ENCODE measurements at regions not wholly inside any gene's neighbourhood (a gene's known extent, or its start where the extent isn't known, plus 50 kb on each side); places are given as distances from the start of the nearest gene placed in this dataset.

- DNase-seq (ENCODE audit: low spot score), result no peak
Measured at GRCh38 chr1:87916965-87917364, 588.3 kb downstream of the LMO4 start.

DNA sequence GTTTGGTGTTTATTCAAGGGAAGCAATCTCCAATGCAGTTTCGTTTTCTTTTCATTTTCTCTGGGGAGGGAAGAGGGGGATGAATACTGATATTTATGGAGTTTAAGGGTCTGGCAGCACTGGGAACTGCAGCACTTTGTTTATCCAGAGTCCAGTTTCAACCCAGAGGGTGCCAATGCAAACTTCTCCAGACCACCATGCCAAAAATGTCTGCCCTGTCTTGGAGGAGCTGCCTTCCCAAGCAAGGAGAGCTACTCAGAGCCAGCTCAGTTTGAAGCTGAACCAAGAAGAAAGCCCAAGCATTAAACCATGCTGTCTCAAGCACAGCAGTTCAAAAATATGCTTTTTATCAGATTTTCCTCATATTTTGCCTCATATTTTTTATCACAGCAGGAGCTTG, 589.7 kb downstream of the LMO4 start:
- DNase-seq (ENCODE audit: low spot score), result no peak

DNA sequence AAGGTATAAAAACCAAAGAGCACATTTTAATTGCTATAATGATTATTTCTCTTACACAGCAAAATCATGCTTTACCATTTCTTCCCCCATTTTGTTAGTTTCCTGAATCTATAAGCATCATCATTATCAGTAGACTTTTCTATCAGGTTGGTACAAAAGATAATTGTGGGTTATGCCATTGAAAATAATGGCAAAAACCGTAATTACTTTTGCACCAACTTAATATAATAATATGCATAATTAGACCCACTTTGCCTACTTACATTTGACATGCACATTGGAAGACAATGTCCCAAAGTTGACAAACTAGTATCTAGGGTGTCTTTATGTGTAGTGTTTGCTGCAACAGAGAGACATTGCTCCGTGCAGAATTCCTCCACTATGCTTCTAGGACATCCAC, 594.2 kb downstream of the LMO4 start:
- no peak for DNase-seq (ENCODE audit: low spot score)

DNA sequence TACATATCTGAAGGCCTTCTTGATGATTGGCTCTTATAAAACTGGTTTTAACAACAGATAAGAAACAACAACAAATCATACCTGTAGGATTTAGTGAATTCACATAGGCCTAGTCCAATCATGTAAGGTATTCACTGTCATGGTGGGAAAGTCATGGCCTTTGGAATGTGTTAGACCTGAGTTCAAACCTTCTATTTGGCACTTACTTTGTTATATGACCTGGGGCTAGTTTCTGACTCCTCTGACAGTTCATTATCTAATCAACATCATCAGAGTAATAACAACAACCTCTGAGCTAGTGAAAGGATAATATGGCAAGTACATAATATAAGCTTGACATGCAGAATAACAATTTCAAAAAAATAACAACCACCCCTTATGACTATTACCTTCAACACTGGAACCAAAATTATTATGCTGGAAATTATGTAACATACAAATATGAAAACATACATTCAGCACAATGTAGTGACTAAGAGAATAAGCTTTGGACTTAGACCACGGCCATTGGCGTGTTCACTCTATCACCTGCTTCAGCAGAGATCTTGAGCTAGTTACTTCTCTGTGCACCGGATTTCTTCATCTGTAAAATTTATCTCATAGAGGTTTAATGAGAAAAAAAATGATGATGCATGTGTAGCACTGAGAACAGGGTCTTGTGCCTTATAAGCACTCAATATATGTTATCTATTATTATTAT, 597.6 kb downstream of the LMO4 start:
- no peak for DNase-seq (ENCODE audit: low spot score)

GRCh38 chr1:87926921-87927320, 598.2 kb downstream of the LMO4 start:
- no peak for DNase-seq (ENCODE audit: low spot score)

DNA sequence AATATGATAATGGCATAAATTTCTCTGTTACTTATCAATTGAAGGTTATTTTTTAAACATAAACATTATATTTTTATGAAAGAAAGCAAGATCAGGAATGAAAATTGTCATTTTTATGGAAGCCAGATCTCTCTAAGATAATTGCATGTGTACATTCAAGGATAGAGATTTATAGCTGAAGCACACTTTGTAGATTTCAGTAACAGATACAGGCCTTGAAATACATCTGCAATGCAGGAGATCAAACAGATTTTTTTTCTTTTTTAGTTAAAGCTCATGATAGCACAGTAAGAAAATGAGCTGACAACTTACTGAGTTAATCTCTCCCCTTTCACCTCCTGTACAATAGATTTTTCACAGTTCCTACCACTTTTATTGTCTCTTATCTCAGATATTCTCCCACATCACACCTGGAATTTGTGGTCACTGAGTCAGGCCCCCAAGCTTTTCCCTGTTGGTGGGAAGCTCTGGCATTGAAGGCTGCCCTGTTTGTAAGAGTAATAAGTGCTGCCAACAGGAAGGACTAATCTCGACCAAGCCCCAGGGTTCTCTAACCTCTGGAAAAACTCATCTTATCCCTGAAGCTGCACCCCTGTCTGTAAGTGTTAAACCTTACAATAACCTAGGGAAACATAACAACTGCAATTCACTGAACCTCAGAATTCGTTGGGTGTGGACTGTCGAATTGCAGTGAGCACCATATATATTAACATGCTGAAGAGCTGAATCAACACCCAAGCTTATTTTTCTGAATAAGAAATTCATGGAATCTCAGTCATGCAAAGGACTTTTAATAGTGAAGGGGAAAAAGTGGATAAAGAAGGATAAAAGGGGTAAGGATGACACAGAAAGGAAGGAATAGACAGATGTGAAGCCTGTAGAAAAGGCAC, 599.0 kb downstream of the LMO4 start:
- no peak for DNase-seq (ENCODE audit: low spot score)

DNA sequence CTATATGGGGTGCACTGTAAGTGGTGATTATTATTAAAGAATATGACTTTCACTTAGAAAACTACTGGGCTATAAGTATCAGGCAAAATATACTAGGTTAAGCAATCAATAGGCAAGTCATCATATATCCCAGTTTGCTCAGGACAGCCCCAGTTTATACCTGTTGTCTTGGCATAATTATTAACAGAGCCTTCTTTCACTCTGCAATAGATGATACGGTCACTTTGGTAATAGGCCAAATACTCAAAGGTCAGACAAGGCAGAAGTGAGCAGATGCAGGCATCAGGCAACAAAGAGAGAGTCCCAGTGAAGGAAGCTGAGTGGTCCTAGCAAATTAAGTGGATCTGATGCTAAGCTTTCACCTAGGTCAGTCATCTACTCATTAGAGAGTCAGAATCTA, 599.9 kb downstream of the LMO4 start:
- DNase-seq (ENCODE audit: low spot score), result no peak

- no peak for DNase-seq (ENCODE audit: low spot score)
Measured at GRCh38 chr1:87929906-87930305, 601.2 kb downstream of the LMO4 start.

DNA sequence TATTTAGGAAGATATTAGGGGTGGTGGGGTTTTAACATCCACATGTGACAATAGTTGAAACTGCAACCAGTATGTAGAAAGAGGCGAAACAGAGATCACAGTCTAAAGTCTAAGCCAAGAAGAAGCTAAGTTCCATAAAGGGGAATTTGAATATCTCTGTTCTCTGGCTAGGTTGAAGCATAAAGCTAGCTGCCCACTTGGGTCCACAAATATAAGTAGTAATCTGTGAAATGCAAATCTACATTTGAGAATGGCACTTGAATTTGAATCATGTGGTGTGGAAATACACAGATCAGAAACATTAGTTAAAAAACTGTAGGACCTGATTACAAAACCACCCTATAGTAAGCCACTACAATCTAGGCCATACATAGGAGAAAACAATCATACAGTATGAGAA, 602.1 kb downstream of the LMO4 start:
- no peak for DNase-seq (ENCODE audit: low spot score)

DNA sequence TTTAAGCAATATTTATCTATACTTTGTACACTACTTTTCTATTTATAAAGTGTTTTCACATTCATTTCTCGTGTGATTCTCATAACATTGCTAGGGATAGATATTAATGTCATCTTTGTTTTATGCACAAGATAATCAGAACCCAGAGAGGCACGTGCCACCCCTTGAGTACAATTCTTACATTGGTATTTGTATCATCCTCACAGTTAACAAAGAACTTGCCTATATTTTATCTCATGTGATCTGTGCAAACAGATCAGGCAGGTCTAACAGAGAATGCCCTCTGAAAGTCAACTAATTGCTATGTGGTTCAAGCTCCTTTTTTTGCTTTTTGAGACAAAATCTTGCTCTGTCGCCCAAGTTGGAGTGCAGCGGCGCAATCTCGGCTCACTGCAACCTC, 604.5 kb downstream of the LMO4 start:
- DNase-seq (ENCODE audit: low spot score), result no peak

DNA sequence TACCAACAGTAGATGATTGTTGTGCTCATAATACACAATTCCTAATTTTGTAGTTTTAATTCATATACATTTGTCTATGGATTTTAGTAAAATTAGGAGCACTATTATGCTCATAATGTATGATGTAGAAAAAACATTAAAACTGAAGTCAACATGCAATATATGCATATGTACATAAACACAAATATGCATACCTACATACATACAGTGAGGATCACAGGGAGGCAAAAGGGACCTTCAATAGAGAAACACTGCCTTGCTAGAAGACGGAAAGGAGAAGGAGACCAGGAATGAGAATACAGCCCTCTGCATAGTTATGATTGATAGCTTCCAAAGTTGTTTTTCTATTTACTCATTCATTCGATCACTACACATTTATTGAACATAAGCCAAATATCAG, 606.5 kb downstream of the LMO4 start:
- DNase-seq (ENCODE audit: low spot score), result no peak

DNA sequence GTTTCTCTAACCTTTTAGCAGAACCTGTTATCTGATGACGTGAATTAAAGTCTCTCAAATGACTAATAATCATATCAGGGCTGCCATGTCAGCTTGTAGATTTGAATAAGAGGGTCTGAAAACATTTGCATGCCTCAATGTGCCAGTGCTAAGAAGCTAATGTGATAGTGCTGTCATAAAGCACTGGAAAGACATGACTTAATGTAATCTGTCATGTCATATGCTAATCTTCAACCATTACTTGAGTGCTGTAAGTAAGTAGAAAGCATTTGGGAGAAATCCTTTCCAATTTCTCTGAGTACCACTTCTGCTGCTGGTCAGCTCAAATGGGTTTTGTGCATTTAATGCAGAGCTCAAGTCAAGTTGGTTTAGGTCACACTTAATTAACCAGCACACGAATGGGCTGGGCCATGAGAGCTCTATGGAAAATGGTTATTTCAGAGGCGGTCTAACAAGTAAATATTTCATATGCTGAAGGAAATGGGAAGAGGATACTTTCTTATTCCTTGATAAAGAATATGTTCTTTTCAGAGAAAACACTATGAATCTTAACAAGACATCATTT, 609.2 kb downstream of the LMO4 start:
- DNase-seq (ENCODE audit: low spot score), result no peak

GRCh38 chr1:87938631-87939030, 610.0 kb downstream of the LMO4 start:
- no peak for DNase-seq (ENCODE audit: low spot score)

DNA sequence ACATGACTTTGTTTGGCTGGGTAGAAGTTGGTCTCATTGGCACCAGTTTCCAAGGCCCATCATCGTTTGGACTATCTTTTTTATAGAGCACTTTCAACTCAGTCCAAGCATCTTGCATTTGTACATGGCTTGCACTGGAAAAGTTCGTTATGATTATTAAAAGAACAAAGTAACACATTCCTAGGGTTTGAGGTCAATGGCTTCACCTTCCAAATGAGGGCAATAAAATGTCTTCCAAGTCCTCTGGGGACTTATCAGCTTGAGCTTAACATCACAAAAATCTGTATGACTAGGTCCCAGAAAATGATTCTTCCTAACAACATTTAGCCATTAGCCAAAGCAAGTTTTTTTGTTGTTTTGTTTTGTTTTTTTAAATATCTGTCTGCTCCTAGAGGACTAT, 610.8 kb downstream of the LMO4 start:
- DNase-seq (ENCODE audit: low spot score), result no peak

DNA sequence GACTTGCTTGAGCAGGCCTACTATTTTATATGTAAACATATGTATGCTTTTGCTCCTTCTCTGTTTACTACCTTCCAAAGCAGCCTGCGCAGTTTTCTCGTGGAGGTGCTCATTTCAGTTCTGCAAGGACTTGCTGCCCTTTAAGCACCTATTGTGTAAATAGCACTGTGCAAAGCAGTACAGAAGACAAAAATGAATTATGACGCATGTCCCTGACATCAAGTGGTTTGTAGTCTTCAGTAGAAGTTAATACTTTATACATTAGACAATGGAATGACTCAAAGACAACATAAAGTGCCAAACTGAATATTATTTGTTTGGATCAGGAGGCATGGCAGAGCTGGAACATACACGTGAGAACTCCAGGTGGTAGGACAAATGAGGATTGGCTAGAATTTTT, 611.7 kb downstream of the LMO4 start:
- DNase-seq (ENCODE audit: low spot score), result no peak

DNA sequence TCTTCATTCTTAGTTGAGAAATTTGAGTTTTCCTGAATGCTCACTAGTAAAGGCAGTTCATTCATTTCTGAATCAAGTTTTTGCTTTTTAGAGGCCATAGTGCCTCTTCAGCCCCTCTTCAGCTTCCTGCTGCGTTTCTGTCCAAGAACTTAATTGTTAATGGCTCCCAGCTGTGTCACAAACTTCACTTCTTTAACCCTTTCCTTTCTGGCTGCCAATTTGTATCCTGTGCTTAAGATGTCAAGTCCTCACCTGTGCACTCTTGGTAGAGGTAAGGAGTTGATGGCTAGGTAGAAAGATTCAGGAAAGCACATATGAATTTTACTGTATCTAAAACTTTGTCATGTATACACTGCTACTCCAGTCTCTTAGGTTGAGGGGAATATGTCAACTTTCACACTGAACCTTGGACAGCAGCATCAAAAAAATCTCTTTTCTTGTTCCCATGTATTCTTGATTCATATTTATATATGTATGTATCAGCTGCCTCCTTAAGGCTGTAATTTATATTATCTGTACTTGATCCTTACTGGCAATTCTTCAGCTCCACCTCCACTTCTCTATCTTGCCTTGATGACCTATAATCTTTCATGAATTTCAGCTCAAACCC, 612.8 kb downstream of the LMO4 start:
- no peak for DNase-seq (ENCODE audit: low spot score)

GRCh38 chr1:87942165-87942564, 613.5 kb downstream of the LMO4 start:
- no peak for DNase-seq (ENCODE audit: low spot score)

- DNase-seq (ENCODE audit: low spot score), result no peak
Measured at GRCh38 chr1:87949711-87950110, 621.0 kb downstream of the LMO4 start.

DNA sequence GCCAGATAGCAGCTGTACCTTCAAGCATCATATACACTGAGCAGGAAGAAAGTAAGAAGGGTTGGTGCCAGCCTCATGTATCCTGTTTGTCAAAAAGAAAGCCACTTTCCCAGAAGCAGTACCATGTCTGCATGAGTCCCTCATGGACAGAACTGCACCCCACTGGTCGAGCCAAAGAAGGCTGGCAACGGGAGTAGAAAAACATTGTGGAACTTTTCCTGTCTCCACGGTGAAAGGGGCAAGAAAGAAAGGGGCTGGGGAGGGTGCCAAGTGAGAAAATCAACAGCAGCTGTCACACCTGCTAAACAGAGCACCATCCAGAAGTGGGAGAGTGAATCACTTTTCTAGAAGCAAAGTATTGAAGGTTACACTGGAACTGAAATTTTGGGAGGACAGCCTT, 621.7 kb downstream of the LMO4 start:
- no peak for DNase-seq (ENCODE audit: low spot score)

DNA sequence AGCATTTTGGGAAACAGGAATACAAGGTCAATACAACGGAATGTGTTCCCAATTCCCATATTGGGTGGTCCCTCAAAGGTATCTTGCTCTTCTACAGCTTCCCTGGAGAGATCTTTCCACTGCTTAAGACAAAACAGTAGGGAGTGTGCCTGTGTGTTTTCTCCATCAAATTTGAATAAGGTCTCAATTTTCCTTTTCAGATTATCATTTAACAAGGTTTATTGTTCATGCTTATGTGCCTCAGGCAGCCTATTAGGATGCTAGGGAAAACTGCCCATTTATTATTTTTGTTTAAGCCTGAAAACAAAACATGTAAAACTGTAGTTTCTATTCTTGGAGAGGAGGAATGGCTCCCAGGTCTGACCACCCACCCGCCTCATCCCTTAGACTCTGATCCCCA, 622.7 kb downstream of the LMO4 start:
- no peak for DNase-seq (ENCODE audit: low spot score)

DNA sequence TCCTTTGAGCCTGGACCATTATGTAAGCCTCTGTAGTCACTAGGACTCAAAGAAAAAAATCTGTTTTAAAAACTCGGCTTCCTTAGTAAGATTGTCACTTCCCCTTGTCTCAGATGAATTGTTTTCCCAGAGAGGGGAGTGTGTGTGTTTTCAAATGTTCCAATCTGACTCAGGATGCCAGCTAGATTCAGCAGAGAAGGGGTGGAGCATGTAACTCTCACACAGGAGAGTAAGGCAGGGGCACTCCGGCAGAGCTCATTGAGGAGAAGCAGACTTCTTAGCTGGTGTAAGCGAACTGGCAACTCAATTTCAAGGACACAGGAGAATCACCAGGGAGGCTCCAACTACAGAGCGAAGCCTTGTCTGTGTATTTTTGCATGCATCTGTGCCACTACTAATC, 623.2 kb downstream of the LMO4 start:
- no peak for DNase-seq (ENCODE audit: low spot score)

- DNase-seq (ENCODE audit: low spot score), result no peak
Measured at GRCh38 chr1:87953121-87953520, 624.4 kb downstream of the LMO4 start.
